ENCODE measurements at regions not wholly inside any gene's neighbourhood (a gene's known extent, or its start where the extent isn't known, plus 50 kb on each side); places are given as distances from the start of the nearest gene placed in this dataset.
A peak's percentile ranks its signal among the peaks of the same experiment; 100 is the strongest.
"Not testable (repeated sequence)": the region's sequence is repeated elsewhere in the genome, so short reads cannot be mapped to it uniquely, and the experiment has no call there.

GRCh38 chr16:64356267-64356666, 765.6 kb downstream of the CDH11 start:
- peak; percentile 45 for DNase-seq (ENCODE audit: low spot score)

DNA sequence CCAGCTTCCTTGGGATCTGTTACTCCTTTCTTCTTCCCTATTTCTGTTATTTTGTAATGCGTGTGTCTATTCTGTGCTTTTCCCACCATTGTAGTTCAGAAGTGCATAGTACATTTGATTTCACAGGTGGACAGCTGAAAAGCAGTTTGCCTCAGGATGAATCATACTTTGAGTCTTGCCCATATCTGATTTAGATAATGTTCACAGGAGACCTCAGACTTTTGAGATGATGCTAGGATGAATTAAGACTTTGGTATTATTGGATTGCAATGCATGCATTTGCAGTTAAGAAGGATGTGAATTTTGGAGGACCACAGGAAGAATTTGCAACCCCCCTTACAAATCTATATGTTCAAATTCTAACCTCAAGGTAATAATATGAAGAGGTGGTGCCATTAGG, 769.6 kb downstream of the CDH11 start:
- no peak for DNase-seq (ENCODE audit: low spot score)

GRCh38 chr16:64351121-64351520, 770.7 kb downstream of the CDH11 start:
- no peak for DNase-seq (ENCODE audit: low spot score)

- DNase-seq (ENCODE audit: low spot score), result no peak
Measured at GRCh38 chr16:64346080-64346479, 775.8 kb downstream of the CDH11 start.

DNA sequence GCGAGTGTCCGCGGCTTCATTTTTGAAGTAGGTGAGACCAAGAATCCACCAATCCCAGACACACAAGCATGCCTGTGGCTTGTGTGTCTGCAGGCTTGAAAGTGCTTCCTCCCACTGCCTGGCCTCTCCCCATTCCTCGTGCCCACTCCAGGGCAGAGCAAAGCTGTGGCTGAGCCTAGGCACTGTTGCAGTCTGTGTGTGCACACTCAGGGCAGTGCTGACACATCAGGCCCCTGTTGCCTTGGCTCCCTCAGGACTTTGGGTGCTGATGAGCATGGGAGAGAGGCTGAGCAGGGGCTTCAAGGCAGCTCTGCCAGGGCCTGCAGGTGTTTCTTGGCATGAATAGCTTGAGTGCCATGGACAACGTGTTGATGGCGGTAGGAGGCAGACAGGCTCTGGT, 776.7 kb downstream of the CDH11 start:
- DNase-seq (ENCODE audit: low spot score), result no peak

- not testable (repeated sequence) for DNase-seq (ENCODE audit: low spot score)
Measured at GRCh38 chr16:64343820-64344443, 777.9 kb downstream of the CDH11 start.

- no peak for DNase-seq (ENCODE audit: low spot score)
Measured at GRCh38 chr16:64343061-64343819, 778.6 kb downstream of the CDH11 start.

DNA sequence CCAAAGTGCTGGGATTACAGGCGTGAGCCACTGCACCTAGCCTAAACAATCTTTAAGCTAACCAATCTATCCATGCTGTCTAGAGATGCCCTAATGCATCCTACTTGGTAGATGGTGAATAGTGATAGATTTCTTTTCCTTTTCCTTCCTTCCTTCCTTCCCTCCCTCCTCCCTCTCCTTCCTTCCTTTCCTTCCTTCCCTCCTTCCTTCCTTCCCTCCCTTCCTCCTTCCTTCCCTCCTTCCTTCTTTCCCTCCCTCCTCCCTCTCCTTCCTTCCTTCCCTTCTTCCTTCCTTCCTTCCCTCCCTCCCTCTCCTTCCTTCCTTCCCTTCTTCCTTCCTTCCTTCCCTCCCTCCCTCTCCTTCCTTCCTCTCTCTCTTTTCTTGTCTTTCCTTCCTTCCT, 780.5 kb downstream of the CDH11 start:
- not testable (repeated sequence) for DNase-seq (ENCODE audit: low spot score)

DNA sequence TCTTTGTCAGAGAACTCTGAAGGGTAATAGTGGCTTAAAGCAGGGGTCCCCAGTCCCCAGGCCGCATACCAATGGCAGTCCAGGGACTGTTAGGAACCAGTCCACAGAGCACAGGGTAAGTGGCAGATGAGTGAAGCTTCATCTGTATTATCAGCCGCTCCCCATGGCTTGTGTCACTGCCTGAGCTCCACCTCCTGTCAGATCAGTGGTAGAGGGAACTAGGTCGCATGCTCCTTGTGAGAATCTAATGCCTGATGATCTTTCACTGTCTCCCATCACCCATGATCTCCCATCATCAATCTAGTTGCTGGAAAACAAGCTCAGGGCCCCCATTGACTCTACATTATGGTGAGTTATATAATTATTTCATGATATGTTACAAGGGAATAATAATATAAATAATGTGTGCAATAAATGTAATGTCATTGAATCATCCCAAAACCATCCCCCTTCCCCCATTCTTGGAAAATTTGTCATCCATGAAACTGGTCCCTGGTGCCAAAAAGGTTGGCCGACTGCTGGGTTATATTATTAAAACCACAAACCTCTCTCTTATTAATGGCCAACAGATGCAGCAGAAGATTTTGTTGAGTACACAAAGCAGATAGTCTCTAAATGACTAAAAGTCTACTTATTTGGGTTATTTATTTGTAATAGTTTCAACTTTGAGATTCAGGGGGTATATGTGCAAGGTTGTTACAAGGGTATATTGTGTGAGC, 782.7 kb downstream of the CDH11 start:
- DNase-seq (ENCODE audit: low spot score), result peak; percentile 35

GRCh38 chr16:64321881-64322280, 800.0 kb downstream of the CDH11 start:
- DNase-seq (ENCODE audit: low spot score), result no peak

GRCh38 chr16:64321066-64321465, 800.8 kb downstream of the CDH11 start:
- no peak for DNase-seq (ENCODE audit: low spot score)

- no peak for DNase-seq (ENCODE audit: low spot score)
Measured at GRCh38 chr16:64317601-64318000, 804.3 kb downstream of the CDH11 start.

DNA sequence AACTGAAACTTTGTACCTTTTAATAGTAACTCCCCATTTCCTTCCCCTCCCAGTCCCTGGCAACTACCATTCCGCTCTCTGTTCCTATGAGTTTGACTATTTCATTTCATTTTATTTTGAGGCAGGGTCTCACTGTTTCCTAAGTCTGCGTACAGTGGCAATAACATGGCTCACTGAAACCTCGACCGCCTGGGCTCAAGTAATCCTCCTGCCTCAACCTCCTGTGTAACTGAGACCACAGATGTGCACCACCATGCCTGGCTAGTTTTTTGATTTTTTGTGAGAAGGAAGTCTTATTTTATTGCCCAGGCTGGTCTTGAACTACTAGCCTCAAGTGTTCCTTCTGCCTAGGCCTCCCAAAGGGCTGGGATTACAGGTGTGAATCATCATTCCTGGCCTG, 808.1 kb downstream of the CDH11 start:
- DNase-seq (ENCODE audit: low spot score), result no peak

DNA sequence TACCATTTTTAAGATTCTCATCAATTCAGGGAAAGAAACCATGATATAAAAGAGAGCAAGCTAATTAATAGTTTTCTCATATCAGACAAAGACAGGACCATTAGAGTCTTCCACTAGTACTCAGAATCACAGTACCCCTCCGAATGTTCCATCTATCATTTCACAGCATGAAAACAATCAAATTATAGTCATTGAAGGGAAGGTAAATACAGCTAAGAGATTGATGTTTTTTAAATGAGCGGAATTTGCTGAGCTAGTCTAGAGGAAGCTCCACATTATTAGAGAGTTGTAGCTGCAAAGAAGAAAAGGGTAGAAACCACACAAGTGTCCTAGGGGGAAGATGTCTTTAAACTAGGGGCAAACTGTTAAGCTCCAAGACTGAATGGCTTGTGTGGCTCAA, 808.9 kb downstream of the CDH11 start:
- DNase-seq (ENCODE audit: low spot score), result no peak

DNA sequence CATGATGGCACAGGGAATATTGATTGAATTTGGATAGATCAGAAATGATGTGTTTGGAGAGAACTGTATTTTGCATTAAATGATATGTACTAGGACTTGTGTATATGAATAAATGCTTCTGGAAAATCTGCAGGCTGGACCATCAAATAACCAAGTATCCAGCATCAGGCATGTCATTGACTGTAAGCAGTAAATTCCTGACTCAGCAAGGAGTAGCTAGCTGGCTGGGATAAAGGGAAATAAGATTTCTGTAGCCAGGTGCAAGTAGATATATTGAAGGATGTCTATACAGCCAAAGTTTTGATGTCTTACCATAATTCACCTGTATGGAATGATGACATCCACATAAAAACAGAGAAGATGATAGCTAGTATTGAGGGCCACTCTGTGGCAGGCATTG, 809.6 kb downstream of the CDH11 start:
- no peak for DNase-seq (ENCODE audit: low spot score)

DNA sequence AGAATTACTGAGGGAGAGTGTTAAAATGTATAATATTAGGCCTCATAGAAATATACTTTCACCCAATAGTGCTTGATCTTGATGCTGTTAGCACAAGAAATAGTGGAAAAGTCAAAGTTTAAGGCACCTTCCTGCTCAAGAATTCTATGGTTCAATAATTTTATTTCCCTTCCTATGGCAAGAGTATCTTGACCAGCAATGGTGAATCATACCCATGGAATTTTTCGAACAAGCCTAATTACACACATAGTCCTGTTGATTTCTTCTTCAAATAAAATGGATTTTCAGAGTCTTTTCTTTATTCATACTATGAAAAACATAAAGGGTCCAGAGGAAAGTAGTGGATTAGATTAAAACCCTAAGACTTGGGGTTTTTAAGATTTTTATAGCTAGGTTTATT, 810.6 kb downstream of the CDH11 start:
- no peak for DNase-seq (ENCODE audit: low spot score)

DNA sequence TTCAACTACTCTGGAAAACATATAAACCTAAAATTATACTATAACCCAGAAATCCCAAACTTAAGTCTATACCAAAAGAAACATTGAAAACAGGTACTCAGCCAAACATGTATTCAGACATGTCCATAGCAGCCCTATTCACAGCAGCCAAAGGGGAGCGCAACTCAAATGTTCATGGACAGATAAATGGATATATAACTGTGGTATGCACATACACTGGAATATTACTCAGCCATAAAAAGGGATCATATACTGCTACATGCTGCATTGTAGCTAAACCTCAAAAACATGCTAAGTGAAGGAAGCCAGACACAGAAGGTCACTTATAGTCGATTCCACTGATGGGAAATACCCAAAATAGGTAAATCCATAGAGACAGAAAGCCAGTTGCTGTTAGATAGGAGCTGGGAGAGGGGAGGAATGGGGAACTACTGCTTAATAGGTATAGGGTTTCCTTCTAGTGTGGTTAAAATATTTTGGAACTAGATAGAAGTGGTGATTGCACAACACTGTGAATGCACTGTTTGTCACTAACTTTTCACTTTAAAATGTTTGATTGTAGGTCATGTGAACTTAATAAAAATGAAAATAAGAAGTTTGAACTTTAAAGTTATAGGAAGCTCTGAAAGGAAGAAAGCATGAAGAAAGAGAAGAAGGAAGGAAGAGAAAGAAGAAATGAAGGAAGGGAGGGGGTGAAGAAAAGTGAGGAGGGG, 812.3 kb downstream of the CDH11 start:
- no peak for DNase-seq (ENCODE audit: low spot score)

- DNase-seq (ENCODE audit: low spot score), result no peak
Measured at GRCh38 chr16:64308721-64309120, 813.1 kb downstream of the CDH11 start.

DNA sequence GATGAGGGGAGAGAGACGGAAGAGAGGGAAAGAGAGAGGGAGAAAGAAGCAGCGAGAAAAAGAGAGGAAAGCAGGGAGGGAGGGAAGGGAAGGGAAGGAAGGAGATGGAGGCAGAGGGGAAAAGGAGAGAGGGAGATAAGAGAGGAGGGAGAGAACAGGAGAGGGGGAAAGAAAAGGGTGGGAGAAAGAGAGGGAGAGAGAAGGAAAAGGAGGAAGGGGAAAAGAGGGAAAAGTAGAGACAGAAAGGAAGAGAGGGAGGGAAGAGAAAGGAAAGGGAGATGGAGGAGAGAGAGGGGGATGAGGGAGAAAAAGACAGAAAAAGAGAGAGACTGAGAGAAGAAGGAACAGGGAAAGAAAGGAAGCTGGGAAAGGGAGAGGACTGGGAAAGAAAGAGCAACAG, 814.4 kb downstream of the CDH11 start:
- DNase-seq (ENCODE audit: low spot score), result no peak

DNA sequence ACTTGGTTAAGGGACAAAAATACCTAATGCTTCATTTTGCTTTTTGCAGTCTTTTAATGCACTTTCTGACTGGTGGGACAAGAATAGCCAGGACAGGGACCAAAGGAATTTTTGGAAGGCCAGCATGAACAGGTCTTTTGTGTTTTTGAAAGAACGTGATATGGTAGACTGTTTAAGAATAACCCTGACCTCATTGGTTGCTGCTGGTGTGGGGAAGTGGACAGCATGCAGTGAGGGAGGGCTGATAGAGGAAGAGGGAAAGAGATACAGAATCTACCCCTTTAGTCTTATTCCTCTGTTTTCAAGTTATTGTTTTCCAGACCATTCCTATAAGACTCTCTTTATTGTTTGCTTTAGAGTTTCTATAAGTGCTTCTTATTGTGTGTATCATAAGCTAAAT, 816.2 kb downstream of the CDH11 start:
- no peak for DNase-seq (ENCODE audit: low spot score)

GRCh38 chr16:64304951-64305350, 816.9 kb downstream of the CDH11 start:
- DNase-seq (ENCODE audit: low spot score), result no peak

GRCh38 chr16:64304396-64304795, 817.5 kb downstream of the CDH11 start:
- no peak for DNase-seq (ENCODE audit: low spot score)

Measured in AG08396 (cell line).